ENCODE measurements at regions not wholly inside any gene's neighbourhood (a gene's known extent, or its start where the extent isn't known, plus 50 kb on each side); places are given as distances from the start of the nearest gene placed in this dataset.

DNA sequence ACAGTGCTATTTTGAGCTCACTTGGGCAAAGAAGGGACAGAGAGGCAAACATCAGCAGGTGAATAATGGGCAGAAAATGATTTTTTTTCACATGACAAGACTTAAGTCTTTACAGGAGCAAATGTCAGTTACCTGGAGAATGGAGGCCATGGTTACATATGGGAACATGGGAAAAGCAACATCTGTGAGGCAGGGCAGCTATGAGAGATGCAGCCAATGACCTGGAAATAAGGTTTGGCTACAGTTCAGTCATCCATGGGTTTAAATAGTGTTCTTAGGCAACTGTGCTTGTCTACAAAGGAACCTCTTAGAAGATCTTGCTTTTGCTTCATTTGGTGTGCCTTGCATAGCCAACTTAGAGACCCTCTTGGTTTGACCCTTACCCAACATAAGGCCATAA is 490.2 kb upstream of the LCORL start:
- no peak overlapping the region for H3K27ac ChIP-seq (ENCODE audit: low read depth, low read length)
- POLR2A ChIA-PET, result no interaction called here
- no peaks in the 10 kb centered on the region for H3K36me3 Mint-ChIP-seq
- H3K4me1 ChIP-seq (ENCODE audit: control insufficient read depth in 2 of 2, insufficient read depth in 2 of 2, low read length in 2 of 2), result no peaks in the 10 kb centered on the region
- H3K4me1 Mint-ChIP-seq, result no peaks in the 10 kb centered on the region
- H3K27ac Mint-ChIP-seq, result no peak overlapping the region
- H3K27me3 Mint-ChIP-seq, result peaks cover 0 to 4% (median 4%) of the 10 kb centered on the region in 5 donors
- no peaks in the 10 kb centered on the region for H3K36me3 ChIP-seq (ENCODE audit: control insufficient read depth in 2 of 3, insufficient read depth in 3 of 3, low read length in 3 of 3)
- DNase-seq (no peak), ATAC-seq (no peak)
- H3K4me3 Mint-ChIP-seq, result no peak overlapping the region
- no peaks in the 10 kb centered on the region for H3K27me3 ChIP-seq (ENCODE audit: control insufficient read depth in 2 of 2, insufficient read depth in 2 of 2, low read length in 2 of 2)
- H3K9me3 Mint-ChIP-seq, result peaks cover 0 to 7% (median 0%) of the 10 kb centered on the region in 11 donors
- H3K4me3 ChIP-seq (ENCODE audit: low read length), result no peak overlapping the region
- CTCF ChIA-PET, result no interaction called here
- intact Hi-C loops (cut with micrococcal nuclease), result loop anchor here in 1 of 2 donors (10.0 kb wide), 1 partner anchor 63 kb away; no protein-coding TSS in a partner anchor
- no peaks in the 10 kb centered on the region for H3K9me3 ChIP-seq (ENCODE audit: control insufficient read depth in 2 of 3, low read length in 3 of 3)

- no peaks in the 10 kb centered on the region for H3K27me3 ChIP-seq (ENCODE audit: control insufficient read depth in 2 of 2, insufficient read depth in 2 of 2, low read length in 2 of 2)
- no peaks in the 10 kb centered on the region for H3K9me3 ChIP-seq (ENCODE audit: control insufficient read depth in 2 of 3, low read length in 3 of 3)
- ATAC-seq (no peak), DNase-seq (no peak)
- H3K4me1 Mint-ChIP-seq, result no peaks in the 10 kb centered on the region
- H3K27ac Mint-ChIP-seq, result no peak overlapping the region
- no peaks in the 10 kb centered on the region for H3K36me3 ChIP-seq (ENCODE audit: control insufficient read depth in 2 of 3, insufficient read depth in 3 of 3, low read length in 3 of 3)
- CTCF ChIA-PET, result no interaction called here
- H3K9me3 Mint-ChIP-seq, result peaks cover 0 to 7% (median 0%) of the 10 kb centered on the region in 11 donors
- H3K27ac ChIP-seq (ENCODE audit: low read depth, low read length), result no peak overlapping the region
- H3K27me3 Mint-ChIP-seq, result peaks cover 0 to 9% (median 5%) of the 10 kb centered on the region in 5 donors
- H3K4me1 ChIP-seq (ENCODE audit: control insufficient read depth in 2 of 2, insufficient read depth in 2 of 2, low read length in 2 of 2), result no peaks in the 10 kb centered on the region
- POLR2A ChIA-PET, result no interaction called here
- no peaks in the 10 kb centered on the region for H3K36me3 Mint-ChIP-seq
- H3K4me3 ChIP-seq (ENCODE audit: low read length), result no peak overlapping the region
- no peak overlapping the region for H3K4me3 Mint-ChIP-seq
- intact Hi-C loops (cut with micrococcal nuclease), result no loop called here
These were observed 487.2 kb upstream of the LCORL start for GRCh38 chr4:18508786-18509185.

DNA sequence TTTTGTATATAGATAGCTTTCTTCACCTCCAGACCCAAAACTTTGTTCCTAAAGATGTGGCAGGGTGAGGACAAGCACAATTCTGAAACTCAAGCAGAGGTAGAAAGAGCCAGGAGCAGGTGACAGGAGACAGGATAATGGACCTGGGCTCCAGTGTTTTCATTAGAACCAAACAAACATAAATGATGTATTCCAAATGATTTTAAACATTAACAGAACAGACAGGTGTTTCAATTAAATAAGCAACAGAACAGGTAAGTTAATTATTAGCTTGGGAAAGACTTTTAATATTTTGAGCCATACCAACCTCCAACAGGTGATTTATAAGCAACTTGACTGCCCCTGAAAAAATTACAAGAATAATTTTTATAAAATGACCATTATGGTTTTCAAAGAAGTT is 459.4 kb upstream of the LCORL start:
- DNase-seq, result no peak
- no peak overlapping the region for H3K27ac Mint-ChIP-seq
- H3K9me3 Mint-ChIP-seq, result peaks cover 2 to 27% (median 11%) of the 10 kb centered on the region in 11 donors
- H3K36me3 Mint-ChIP-seq, result no peaks in the 10 kb centered on the region
- no peak for ATAC-seq
- H3K4me1 Mint-ChIP-seq, result no peaks in the 10 kb centered on the region
- H3K4me1 ChIP-seq (ENCODE audit: control insufficient read depth in 2 of 2, insufficient read depth in 2 of 2, low read length in 2 of 2), result no peaks in the 10 kb centered on the region
- H3K9me3 ChIP-seq (ENCODE audit: control insufficient read depth in 2 of 3, low read length in 3 of 3), result no peaks in the 10 kb centered on the region
- peaks cover 0 to 8% (median 0%) of the 10 kb centered on the region in 5 donors for H3K27me3 Mint-ChIP-seq
- no peak overlapping the region for H3K4me3 ChIP-seq (ENCODE audit: low read length)
- no peak overlapping the region for H3K4me3 Mint-ChIP-seq
- H3K27ac ChIP-seq (ENCODE audit: low read depth, low read length), result no peak overlapping the region
- CTCF ChIA-PET, result no interaction called here
- no peaks in the 10 kb centered on the region for H3K36me3 ChIP-seq (ENCODE audit: control insufficient read depth in 2 of 3, insufficient read depth in 3 of 3, low read length in 3 of 3)
- no peaks in the 10 kb centered on the region for H3K27me3 ChIP-seq (ENCODE audit: control insufficient read depth in 2 of 2, insufficient read depth in 2 of 2, low read length in 2 of 2)
- intact Hi-C loops (cut with micrococcal nuclease), result no loop called here
- POLR2A ChIA-PET, result no interaction called here

- Histone ChIP-seq H3K27ac (ENCODE audit: low read depth, low read length) (no peak overlapping the region), H3K4me3 (ENCODE audit: low read length) (no peak overlapping the region), H3K4me1 (ENCODE audit: control insufficient read depth in 2 of 2, insufficient read depth in 2 of 2, low read length in 2 of 2) (no peaks in the 10 kb centered on the region), H3K9me3 (ENCODE audit: control insufficient read depth in 2 of 3, low read length in 3 of 3) (no peaks in the 10 kb centered on the region), H3K27me3 (ENCODE audit: control insufficient read depth in 2 of 2, insufficient read depth in 2 of 2, low read length in 2 of 2) (no peaks in the 10 kb centered on the region), H3K36me3 (ENCODE audit: control insufficient read depth in 2 of 3, insufficient read depth in 3 of 3, low read length in 3 of 3) (no peaks in the 10 kb centered on the region)
- no peak overlapping the region for H3K4me3 Mint-ChIP-seq
- peaks cover 0 to 8% (median 0%) of the 10 kb centered on the region in 5 donors for H3K27me3 Mint-ChIP-seq
- DNase-seq (no peak), ATAC-seq (no peak)
- H3K9me3 Mint-ChIP-seq, result peaks cover under 1 to 27% (median 11%) of the 10 kb centered on the region in 11 donors
- no peaks in the 10 kb centered on the region for H3K4me1 Mint-ChIP-seq
- POLR2A ChIA-PET, result no interaction called here
- no peak overlapping the region for H3K27ac Mint-ChIP-seq
- intact Hi-C loops (cut with micrococcal nuclease), result no loop called here
- CTCF ChIA-PET, result no interaction called here
- H3K36me3 Mint-ChIP-seq, result no peaks in the 10 kb centered on the region
These were observed 458.8 kb upstream of the LCORL start for GRCh38 chr4:18480342-18480741.

- intact Hi-C loops (cut with micrococcal nuclease), result no loop called here
- H3K36me3 Mint-ChIP-seq, result no peaks in the 10 kb centered on the region
These were observed 458.3 kb upstream of the LCORL start for GRCh38 chr4:18479825-18480224.

DNA sequence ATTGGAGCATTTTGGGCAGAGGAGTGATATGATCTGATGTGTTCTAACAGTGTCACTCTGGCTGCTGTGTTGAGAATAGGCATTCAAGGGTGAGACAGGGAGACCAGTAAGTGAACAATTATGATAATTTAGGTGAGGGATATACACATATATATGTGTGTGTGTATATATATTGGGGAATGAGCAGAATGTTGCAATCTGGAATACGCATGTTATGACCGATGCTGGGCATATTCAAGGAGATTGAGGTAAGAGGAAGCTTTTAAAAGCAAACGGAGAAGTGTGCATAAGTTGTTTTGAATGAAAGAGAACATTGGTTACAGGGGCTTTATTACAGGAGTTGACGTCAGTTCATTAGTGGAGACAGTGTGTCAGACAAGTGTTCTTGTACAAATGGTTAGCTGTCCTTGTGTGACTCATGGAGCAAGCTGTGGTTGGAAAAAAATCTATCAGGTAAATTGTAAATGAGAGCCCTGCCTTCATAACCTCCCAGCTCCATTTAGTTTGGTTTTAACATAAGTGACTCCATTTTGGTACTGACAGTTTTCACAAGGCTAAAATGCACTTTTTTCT is 442.5 kb upstream of the LCORL start:
- ChIA-PET CTCF (interaction anchor here (0.6 kb wide), 1 partner anchor 231 kb away, joined by 3 read pairs; no protein-coding TSS in a partner anchor), POLR2A (no interaction called here)
- no peak for ATAC-seq
- Mint-ChIP-seq H3K4me3 (no peak overlapping the region), H3K27ac (no peak overlapping the region), H3K36me3 (no peaks in the 10 kb centered on the region), H3K4me1 (no peaks in the 10 kb centered on the region), H3K27me3 (peaks cover 0 to 11% (median 0%) of the 10 kb centered on the region in 5 donors), H3K9me3 (peaks cover 0 to 12% (median 2%) of the 10 kb centered on the region in 11 donors)
- Histone ChIP-seq H3K9me3 (ENCODE audit: control insufficient read depth in 2 of 3, low read length in 3 of 3) (no peaks in the 10 kb centered on the region), H3K36me3 (ENCODE audit: control insufficient read depth in 2 of 3, insufficient read depth in 3 of 3, low read length in 3 of 3) (no peaks in the 10 kb centered on the region), H3K4me3 (ENCODE audit: low read length) (no peak overlapping the region), H3K4me1 (ENCODE audit: control insufficient read depth in 2 of 2, insufficient read depth in 2 of 2, low read length in 2 of 2) (no peaks in the 10 kb centered on the region), H3K27me3 (ENCODE audit: control insufficient read depth in 2 of 2, insufficient read depth in 2 of 2, low read length in 2 of 2) (no peaks in the 10 kb centered on the region), H3K27ac (ENCODE audit: low read depth, low read length) (no peak overlapping the region)
- intact Hi-C loops (cut with micrococcal nuclease), result no loop called here
- DNase-seq, result no peak

More at GRCh38 chr4:18479825-18480224, 458.3 kb upstream of the LCORL start:
- Mint-ChIP-seq H3K27me3 (peaks cover 0 to 8% (median 0%) of the 10 kb centered on the region in 5 donors), H3K4me3 (no peak overlapping the region), H3K9me3 (peaks cover 0 to 27% (median 9%) of the 10 kb centered on the region in 11 donors), H3K27ac (no peak overlapping the region), H3K4me1 (no peaks in the 10 kb centered on the region)
- H3K27ac ChIP-seq (ENCODE audit: low read depth, low read length), result no peak overlapping the region
- ATAC-seq, result no peak
- no peaks in the 10 kb centered on the region for H3K4me1 ChIP-seq (ENCODE audit: control insufficient read depth in 2 of 2, insufficient read depth in 2 of 2, low read length in 2 of 2)
- DNase-seq, result no peak
- CTCF ChIA-PET, result no interaction called here
- POLR2A ChIA-PET, result no interaction called here
- no peaks in the 10 kb centered on the region for H3K9me3 ChIP-seq (ENCODE audit: control insufficient read depth in 2 of 3, low read length in 3 of 3)
- H3K27me3 ChIP-seq (ENCODE audit: control insufficient read depth in 2 of 2, insufficient read depth in 2 of 2, low read length in 2 of 2), result no peaks in the 10 kb centered on the region
- no peaks in the 10 kb centered on the region for H3K36me3 ChIP-seq (ENCODE audit: control insufficient read depth in 2 of 3, insufficient read depth in 3 of 3, low read length in 3 of 3)
- no peak overlapping the region for H3K4me3 ChIP-seq (ENCODE audit: low read length)

DNA sequence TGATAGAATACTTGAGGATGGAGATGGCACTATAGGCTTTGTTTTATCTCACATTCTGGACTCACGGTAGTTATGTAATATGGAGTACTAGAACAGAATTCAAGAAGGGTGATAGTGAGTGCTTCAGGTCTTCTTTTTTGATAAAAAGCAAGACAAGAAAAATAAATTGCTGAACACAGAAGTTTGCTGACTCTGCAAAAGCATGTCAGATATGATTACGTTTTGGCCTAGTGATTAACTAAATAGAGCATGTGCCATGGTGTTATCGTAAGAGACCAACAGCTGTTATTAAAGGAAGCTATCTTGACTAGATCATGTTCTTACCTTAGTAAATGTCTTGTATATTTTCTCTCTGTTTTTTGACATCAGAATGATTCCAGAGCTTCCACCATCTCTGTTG is 436.9 kb upstream of the LCORL start:
- POLR2A ChIA-PET, result no interaction called here
- no peaks in the 10 kb centered on the region for H3K36me3 ChIP-seq (ENCODE audit: control insufficient read depth in 2 of 3, insufficient read depth in 3 of 3, low read length in 3 of 3)
- H3K27ac ChIP-seq (ENCODE audit: low read depth, low read length), result no peak overlapping the region
- Mint-ChIP-seq H3K27ac (no peak overlapping the region), H3K4me3 (no peak overlapping the region), H3K27me3 (peaks cover 0 to 17% (median 8%) of the 10 kb centered on the region in 5 donors), H3K36me3 (no peaks in the 10 kb centered on the region), H3K4me1 (no peaks in the 10 kb centered on the region), H3K9me3 (peaks cover 0 to 5% (median 0%) of the 10 kb centered on the region in 11 donors)
- ATAC-seq (no peak), DNase-seq (no peak)
- no peaks in the 10 kb centered on the region for H3K9me3 ChIP-seq (ENCODE audit: control insufficient read depth in 2 of 3, low read length in 3 of 3)
- intact Hi-C loops (cut with micrococcal nuclease), result no loop called here
- no peaks in the 10 kb centered on the region for H3K4me1 ChIP-seq (ENCODE audit: control insufficient read depth in 2 of 2, insufficient read depth in 2 of 2, low read length in 2 of 2)
- H3K27me3 ChIP-seq (ENCODE audit: control insufficient read depth in 2 of 2, insufficient read depth in 2 of 2, low read length in 2 of 2), result no peaks in the 10 kb centered on the region
- H3K4me3 ChIP-seq (ENCODE audit: low read length), result no peak overlapping the region
- CTCF ChIA-PET, result no interaction called here
